GM12878 (cell line): ENCODE measurements at regions not wholly inside any gene's neighbourhood (a gene's known extent, or its start where the extent isn't known, plus 50 kb on each side); places are given as distances from the start of the nearest gene placed in this dataset.

Experiments
- ATAC-seq: fragments of 200-7000 bp; cut with Tn5 transposase; 3 replicates; pipeline ENCODE4 v1.9.1; 2020; ENCODE audit warnings: mild to moderate bottlenecking, moderate library complexity
- BruUV-seq: library from RNA; stranded (reverse); fragments of 400-500 nt; replicated peaks from 2 replicates; lab custom pipeline; 2021; lab: Mats Ljungman, UMichigan
- CTCF ChIA-PET: fragments of 300-600 bp; sonication (Branson Sonifier 250); formaldehyde crosslinking; extraction: SDS; loops from one replicate; lab custom pipeline; 2021; ENCODE audit warnings: inconsistent platforms; lab: Yijun Ruan, JAX
- POLR2A ChIA-PET: fragments of 350-600 bp; formaldehyde crosslinking; extraction: SDS; loops from one replicate; lab custom pipeline; 2021; ENCODE audit warnings: inconsistent platforms; lab: Charles Lee
- RAD21 ChIA-PET: fragments of 300-600 bp; sonication (Branson Sonifier 250); formaldehyde crosslinking; loops from one replicate; lab custom pipeline; 2023; ENCODE audit warnings: antibody characterized with exemption; ENCODE audit not compliant: unreplicated experiment; lab: Charles Lee
- SMC1A ChIA-PET: fragments of 300-600 bp; sonication (Branson Sonifier 250); formaldehyde crosslinking; loops from one replicate; lab custom pipeline; 2023; ENCODE audit not compliant: unreplicated experiment, uncharacterized antibody; lab: Charles Lee
- DNase-seq: peaks from one replicate; pipeline ENCODE4 v3.0.0-alpha.2; 2011; ENCODE audit warnings: low read depth, low spot score
- FAIRE-seq: peaks from 3 replicates; lab custom pipeline; 2011; peaks lifted over from hg19 to GRCh38; lab: Jason Lieb, UNC
- H2AFZ ChIP-seq: 2 replicates; pipeline ENCODE4 v1.6.0; 2011; ENCODE audit warnings: low read depth, low read length, control low read depth; ENCODE audit not compliant: control insufficient read depth
- H3K27ac ChIP-seq: 2 replicates; pipeline ENCODE4 v1.5.1; 2011; ENCODE audit warnings: control low read depth; ENCODE audit not compliant: control insufficient read depth, insufficient read depth
- H3K27me3 ChIP-seq, 2 experiments: replicated peaks in 1 of 2; 2 replicates each; pipeline versions ENCODE4 v1.6.0 to v1.6.1; 2011; ENCODE audit warnings: low read length in 1 of 2; ENCODE audit not compliant: control insufficient read depth in 2 of 2, insufficient read depth in 2 of 2
- H3K36me3 ChIP-seq, 2 experiments: 2 replicates each; pipeline ENCODE4 v1.5.1; 2011; ENCODE audit warnings: low read length in 1 of 2; ENCODE audit not compliant: control insufficient read depth in 2 of 2, insufficient read depth in 2 of 2
- H3K4me1 ChIP-seq: 2 replicates; pipeline ENCODE4 v1.6.1; 2011; ENCODE audit warnings: mild to moderate bottlenecking, low read length, moderate library complexity, mixed read lengths; ENCODE audit not compliant: control insufficient read depth, insufficient read depth
- H3K4me2 ChIP-seq: 2 replicates; pipeline ENCODE4 v1.6.0; 2011; ENCODE audit warnings: control low read depth; ENCODE audit not compliant: control insufficient read depth, insufficient read depth
- H3K4me3 ChIP-seq: fragments of 200-600 bp; sonication (generic); 2 replicates; pipeline ENCODE4 v1.5.1; 2016
- H3K79me2 ChIP-seq: 2 replicates; pipeline ENCODE4 v1.6.0; 2011; ENCODE audit warnings: low read length; ENCODE audit not compliant: control insufficient read depth, insufficient read depth
- H3K9ac ChIP-seq: 2 replicates; pipeline ENCODE4 v1.8.0; 2011; ENCODE audit warnings: low read length, control low read depth, mixed read lengths; ENCODE audit not compliant: control insufficient read depth, insufficient read depth
- H3K9me3 ChIP-seq: replicated peaks from 3 replicates; pipeline ENCODE4 v1.5.1; 2011; ENCODE audit warnings: mild to moderate bottlenecking, low read length; ENCODE audit not compliant: control insufficient read depth, insufficient read depth
- H4K20me1 ChIP-seq: 2 replicates; pipeline ENCODE4 v1.6.0; 2011; ENCODE audit not compliant: control insufficient read depth, insufficient read depth
- CHD1 ChIP-seq: IDR thresholded peaks from 2 replicates; pipeline ENCODE4 v1.6.1; 2012; ENCODE audit warnings: low read depth, low read length, improper control_type of control experiment
- CHD4 ChIP-seq: fragments of 200-600 bp; sonication (generic); IDR thresholded peaks from 2 replicates; pipeline ENCODE4 v1.6.1; 2016; ENCODE audit warnings: mild to moderate bottlenecking
- CREB1 ChIP-seq: IDR thresholded peaks from 2 replicates; pipeline ENCODE4 v1.6.1; 2012; ENCODE audit warnings: low read depth, mild to moderate bottlenecking, inconsistent platforms
- POLR2AphosphoS5 ChIP-seq: IDR thresholded peaks from 2 replicates; pipeline ENCODE4 v1.6.1; 2011; ENCODE audit warnings: mild to moderate bottlenecking, low read length, inconsistent platforms
- ZSCAN29 ChIP-seq: fragments of 450-650 bp; IDR thresholded peaks from 2 replicates; pipeline ENCODE4 v1.6.1; 2017; ENCODE audit warnings: mild to moderate bottlenecking, moderate library complexity
- WGBS: methylation state at CpG from one replicate; pipeline ENCODE4 v1.1.6; 2016; ENCODE audit warnings: low lambda C conversion rate; ENCODE audit not compliant: insufficient replicate concordance, insufficient coverage; ENCODE audit errors: missing lambda C conversion rate; 5-methylcytosine and 5-hydroxymethylcytosine counted together
- in situ Hi-C: fragments of 300-500 bp; cut with MboI; formaldehyde crosslinking; loops from 9 replicates; pipeline ENCODE4 v1.14.3; 2018; ENCODE audit warnings: mixed read lengths
- intact Hi-C: fragments of 100-400 bp; cut with micrococcal nuclease; formaldehyde crosslinking; loops from one replicate; pipeline ENCODE4 v1.14.2; 2022; ENCODE audit not compliant: unreplicated experiment
- TF ChIP-seq, protein P1 (sequence below): fragments of 450-650 bp; IDR thresholded peaks from 2 replicates; pipeline ENCODE4 v1.6.1; 2017; ENCODE audit warnings: mild to moderate bottlenecking, moderate library complexity
- TF ChIP-seq, protein P2 (sequence below): IDR thresholded peaks from 2 replicates; pipeline ENCODE4 v1.6.1; 2012; ENCODE audit warnings: mild to moderate bottlenecking, low read depth, low read length
- TF ChIP-seq, protein P3 (sequence below): IDR thresholded peaks from 2 replicates; pipeline ENCODE4 v1.6.1; 2012; ENCODE audit warnings: low read length, inconsistent platforms
- TF ChIP-seq, protein P4 (sequence below): fragments of 450-650 bp; IDR thresholded peaks from 2 replicates; pipeline ENCODE4 v1.6.1; 2016; ENCODE audit warnings: mild to moderate bottlenecking
- TF ChIP-seq, protein P5 (sequence below): IDR thresholded peaks from 2 replicates; pipeline ENCODE4 v1.6.1; 2011; ENCODE audit warnings: mild to moderate bottlenecking, low read depth, low read length, moderate library complexity; ENCODE audit not compliant: insufficient replicate concordance
- TF ChIP-seq, protein P6 (sequence below): fragments of 450-650 bp; IDR thresholded peaks from 2 replicates; pipeline ENCODE4 v1.6.1; 2014; ENCODE audit warnings: mild to moderate bottlenecking

DNA sequence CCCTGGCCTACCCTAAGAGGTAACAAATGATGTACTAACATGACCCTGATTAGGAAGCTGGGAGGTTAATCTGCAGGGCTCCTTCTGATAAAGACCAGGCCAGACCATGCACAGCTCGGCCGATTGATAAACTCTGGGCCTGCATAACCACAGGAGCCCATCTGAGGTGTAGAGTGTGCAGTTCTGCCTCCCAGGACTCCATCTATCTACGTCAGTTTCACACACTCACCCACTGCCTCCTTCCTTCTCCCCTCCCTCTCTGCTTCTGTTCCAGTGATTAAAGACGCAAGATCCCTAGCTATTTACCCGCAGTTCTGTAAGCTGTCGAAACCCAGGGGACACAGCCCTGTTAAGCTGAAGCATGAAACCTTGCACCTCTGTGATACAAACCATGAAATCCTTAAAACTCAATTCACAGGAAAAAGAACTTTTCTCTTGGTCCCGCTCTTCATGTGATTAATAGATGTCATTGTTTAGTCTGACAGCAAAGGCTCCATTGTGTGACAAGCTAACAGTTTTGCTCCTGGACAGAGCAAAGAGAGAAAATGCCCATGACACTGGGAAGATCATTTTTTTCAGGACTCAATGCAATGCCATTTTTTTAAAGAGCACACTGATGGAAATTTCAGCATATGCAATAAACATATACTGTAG is 470.6 kb downstream of the MAFB start:
- ATAC-seq (no peak), DNase-seq (no peak), FAIRE-seq (no peak)
- POLR2A ChIA-PET = no interaction called here
- intact Hi-C loops = no loop called here
- H3K36me3 ChIP-seq = no peaks in the 10 kb centered on the region
- RAD21 ChIA-PET = no interaction called here
- no peaks in the 10 kb centered on the region for H3K9me3 ChIP-seq
- H3K4me2 ChIP-seq = no peak overlapping the region
- 35% methylated on average over 7 of the region's 7 CpGs for WGBS
- H3K4me1 ChIP-seq = no peaks in the 10 kb centered on the region
- CTCF ChIA-PET = no interaction called here
- H3K4me3 ChIP-seq = no peak overlapping the region
- BruUV-seq = no TSS peak
- H3K27ac ChIP-seq = no peak overlapping the region
- H2AFZ ChIP-seq = no peak overlapping the region
- no peaks in the 10 kb centered on the region for H4K20me1 ChIP-seq
- no peaks in the 10 kb centered on the region for H3K79me2 ChIP-seq
- in situ Hi-C loops = no loop called here
- no peaks in the 10 kb centered on the region for H3K27me3 ChIP-seq
- H3K9ac ChIP-seq = no peak overlapping the region
- SMC1A ChIA-PET = no interaction called here
- TF ChIP-seq, protein P1, sequence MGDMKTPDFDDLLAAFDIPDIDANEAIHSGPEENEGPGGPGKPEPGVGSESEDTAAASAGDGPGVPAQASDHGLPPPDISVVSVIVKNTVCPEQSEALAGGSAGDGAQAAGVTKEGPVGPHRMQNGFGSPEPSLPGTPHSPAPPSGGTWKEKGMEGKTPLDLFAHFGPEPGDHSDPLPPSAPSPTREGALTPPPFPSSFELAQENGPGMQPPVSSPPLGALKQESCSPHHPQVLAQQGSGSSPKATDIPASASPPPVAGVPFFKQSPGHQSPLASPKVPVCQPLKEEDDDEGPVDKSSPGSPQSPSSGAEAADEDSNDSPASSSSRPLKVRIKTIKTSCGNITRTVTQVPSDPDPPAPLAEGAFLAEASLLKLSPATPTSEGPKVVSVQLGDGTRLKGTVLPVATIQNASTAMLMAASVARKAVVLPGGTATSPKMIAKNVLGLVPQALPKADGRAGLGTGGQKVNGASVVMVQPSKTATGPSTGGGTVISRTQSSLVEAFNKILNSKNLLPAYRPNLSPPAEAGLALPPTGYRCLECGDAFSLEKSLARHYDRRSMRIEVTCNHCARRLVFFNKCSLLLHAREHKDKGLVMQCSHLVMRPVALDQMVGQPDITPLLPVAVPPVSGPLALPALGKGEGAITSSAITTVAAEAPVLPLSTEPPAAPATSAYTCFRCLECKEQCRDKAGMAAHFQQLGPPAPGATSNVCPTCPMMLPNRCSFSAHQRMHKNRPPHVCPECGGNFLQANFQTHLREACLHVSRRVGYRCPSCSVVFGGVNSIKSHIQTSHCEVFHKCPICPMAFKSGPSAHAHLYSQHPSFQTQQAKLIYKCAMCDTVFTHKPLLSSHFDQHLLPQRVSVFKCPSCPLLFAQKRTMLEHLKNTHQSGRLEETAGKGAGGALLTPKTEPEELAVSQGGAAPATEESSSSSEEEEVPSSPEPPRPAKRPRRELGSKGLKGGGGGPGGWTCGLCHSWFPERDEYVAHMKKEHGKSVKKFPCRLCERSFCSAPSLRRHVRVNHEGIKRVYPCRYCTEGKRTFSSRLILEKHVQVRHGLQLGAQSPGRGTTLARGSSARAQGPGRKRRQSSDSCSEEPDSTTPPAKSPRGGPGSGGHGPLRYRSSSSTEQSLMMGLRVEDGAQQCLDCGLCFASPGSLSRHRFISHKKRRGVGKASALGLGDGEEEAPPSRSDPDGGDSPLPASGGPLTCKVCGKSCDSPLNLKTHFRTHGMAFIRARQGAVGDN = no peak
- TF ChIP-seq ZSCAN29 = no peak
- TF ChIP-seq, protein P2, sequence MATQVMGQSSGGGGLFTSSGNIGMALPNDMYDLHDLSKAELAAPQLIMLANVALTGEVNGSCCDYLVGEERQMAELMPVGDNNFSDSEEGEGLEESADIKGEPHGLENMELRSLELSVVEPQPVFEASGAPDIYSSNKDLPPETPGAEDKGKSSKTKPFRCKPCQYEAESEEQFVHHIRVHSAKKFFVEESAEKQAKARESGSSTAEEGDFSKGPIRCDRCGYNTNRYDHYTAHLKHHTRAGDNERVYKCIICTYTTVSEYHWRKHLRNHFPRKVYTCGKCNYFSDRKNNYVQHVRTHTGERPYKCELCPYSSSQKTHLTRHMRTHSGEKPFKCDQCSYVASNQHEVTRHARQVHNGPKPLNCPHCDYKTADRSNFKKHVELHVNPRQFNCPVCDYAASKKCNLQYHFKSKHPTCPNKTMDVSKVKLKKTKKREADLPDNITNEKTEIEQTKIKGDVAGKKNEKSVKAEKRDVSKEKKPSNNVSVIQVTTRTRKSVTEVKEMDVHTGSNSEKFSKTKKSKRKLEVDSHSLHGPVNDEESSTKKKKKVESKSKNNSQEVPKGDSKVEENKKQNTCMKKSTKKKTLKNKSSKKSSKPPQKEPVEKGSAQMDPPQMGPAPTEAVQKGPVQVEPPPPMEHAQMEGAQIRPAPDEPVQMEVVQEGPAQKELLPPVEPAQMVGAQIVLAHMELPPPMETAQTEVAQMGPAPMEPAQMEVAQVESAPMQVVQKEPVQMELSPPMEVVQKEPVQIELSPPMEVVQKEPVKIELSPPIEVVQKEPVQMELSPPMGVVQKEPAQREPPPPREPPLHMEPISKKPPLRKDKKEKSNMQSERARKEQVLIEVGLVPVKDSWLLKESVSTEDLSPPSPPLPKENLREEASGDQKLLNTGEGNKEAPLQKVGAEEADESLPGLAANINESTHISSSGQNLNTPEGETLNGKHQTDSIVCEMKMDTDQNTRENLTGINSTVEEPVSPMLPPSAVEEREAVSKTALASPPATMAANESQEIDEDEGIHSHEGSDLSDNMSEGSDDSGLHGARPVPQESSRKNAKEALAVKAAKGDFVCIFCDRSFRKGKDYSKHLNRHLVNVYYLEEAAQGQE = no peak
- TF ChIP-seq, protein P3, sequence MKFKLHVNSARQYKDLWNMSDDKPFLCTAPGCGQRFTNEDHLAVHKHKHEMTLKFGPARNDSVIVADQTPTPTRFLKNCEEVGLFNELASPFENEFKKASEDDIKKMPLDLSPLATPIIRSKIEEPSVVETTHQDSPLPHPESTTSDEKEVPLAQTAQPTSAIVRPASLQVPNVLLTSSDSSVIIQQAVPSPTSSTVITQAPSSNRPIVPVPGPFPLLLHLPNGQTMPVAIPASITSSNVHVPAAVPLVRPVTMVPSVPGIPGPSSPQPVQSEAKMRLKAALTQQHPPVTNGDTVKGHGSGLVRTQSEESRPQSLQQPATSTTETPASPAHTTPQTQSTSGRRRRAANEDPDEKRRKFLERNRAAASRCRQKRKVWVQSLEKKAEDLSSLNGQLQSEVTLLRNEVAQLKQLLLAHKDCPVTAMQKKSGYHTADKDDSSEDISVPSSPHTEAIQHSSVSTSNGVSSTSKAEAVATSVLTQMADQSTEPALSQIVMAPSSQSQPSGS = no peak
- TF ChIP-seq, protein P4, sequence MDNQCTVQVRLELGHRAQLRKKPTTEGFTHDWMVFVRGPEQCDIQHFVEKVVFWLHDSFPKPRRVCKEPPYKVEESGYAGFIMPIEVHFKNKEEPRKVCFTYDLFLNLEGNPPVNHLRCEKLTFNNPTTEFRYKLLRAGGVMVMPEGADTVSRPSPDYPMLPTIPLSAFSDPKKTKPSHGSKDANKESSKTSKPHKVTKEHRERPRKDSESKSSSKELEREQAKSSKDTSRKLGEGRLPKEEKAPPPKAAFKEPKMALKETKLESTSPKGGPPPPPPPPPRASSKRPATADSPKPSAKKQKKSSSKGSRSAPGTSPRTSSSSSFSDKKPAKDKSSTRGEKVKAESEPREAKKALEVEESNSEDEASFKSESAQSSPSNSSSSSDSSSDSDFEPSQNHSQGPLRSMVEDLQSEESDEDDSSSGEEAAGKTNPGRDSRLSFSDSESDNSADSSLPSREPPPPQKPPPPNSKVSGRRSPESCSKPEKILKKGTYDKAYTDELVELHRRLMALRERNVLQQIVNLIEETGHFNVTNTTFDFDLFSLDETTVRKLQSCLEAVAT = no peak
- TF ChIP-seq POLR2AphosphoS5 = no peak
- no peak for TF ChIP-seq CHD1
- no peak for TF ChIP-seq CHD4
- TF ChIP-seq, protein P5, sequence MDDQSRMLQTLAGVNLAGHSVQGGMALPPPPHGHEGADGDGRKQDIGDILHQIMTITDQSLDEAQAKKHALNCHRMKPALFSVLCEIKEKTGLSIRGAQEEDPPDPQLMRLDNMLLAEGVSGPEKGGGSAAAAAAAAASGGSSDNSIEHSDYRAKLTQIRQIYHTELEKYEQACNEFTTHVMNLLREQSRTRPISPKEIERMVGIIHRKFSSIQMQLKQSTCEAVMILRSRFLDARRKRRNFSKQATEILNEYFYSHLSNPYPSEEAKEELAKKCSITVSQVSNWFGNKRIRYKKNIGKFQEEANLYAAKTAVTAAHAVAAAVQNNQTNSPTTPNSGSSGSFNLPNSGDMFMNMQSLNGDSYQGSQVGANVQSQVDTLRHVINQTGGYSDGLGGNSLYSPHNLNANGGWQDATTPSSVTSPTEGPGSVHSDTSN = no peak
- TF ChIP-seq CREB1 = no peak
- TF ChIP-seq, protein P6, sequence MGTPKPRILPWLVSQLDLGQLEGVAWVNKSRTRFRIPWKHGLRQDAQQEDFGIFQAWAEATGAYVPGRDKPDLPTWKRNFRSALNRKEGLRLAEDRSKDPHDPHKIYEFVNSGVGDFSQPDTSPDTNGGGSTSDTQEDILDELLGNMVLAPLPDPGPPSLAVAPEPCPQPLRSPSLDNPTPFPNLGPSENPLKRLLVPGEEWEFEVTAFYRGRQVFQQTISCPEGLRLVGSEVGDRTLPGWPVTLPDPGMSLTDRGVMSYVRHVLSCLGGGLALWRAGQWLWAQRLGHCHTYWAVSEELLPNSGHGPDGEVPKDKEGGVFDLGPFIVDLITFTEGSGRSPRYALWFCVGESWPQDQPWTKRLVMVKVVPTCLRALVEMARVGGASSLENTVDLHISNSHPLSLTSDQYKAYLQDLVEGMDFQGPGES = no peak
